ENCODE measurements at regions not wholly inside any gene's neighbourhood (a gene's known extent, or its start where the extent isn't known, plus 50 kb on each side); places are given as distances from the start of the nearest gene placed in this dataset.
"Not testable (repeated sequence)": the region's sequence is repeated elsewhere in the genome, so short reads cannot be mapped to it uniquely, and the experiment has no call there.

- no peak for DNase-seq (ENCODE audit: low spot score)
These were observed 60.2 kb downstream of the LSMEM1 start for GRCh38 chr7:112540839-112541577.

- no peak for DNase-seq (ENCODE audit: low spot score)
These were observed 66.1 kb downstream of the LSMEM1 start for GRCh38 chr7:112546723-112547513.

- no peak for DNase-seq (ENCODE audit: low spot score)
These were observed 67.1 kb downstream of the LSMEM1 start for GRCh38 chr7:112547916-112548315.

GRCh38 chr7:112550468-112551060 is 69.8 kb downstream of the LSMEM1 start:
- DNase-seq (ENCODE audit: low spot score), result peak; percentile 41

- not testable (repeated sequence) for DNase-seq (ENCODE audit: low spot score)
These were observed 70.7 kb downstream of the LSMEM1 start for GRCh38 chr7:112551521-112551920.

GRCh38 chr7:112554591-112554990 is 73.8 kb downstream of the LSMEM1 start:
- DNase-seq (ENCODE audit: low spot score), result no peak

- DNase-seq (ENCODE audit: low spot score), result no peak
These were observed 75.8 kb downstream of the LSMEM1 start for GRCh38 chr7:112556633-112557032.

- DNase-seq (ENCODE audit: low spot score), result no peak
These were observed 85.9 kb downstream of the LSMEM1 start for GRCh38 chr7:112566442-112567324.

GRCh38 chr7:112567388-112567787 is 86.6 kb downstream of the LSMEM1 start:
- no peak for DNase-seq (ENCODE audit: low spot score)

GRCh38 chr7:112571852-112572607 is 91.2 kb downstream of the LSMEM1 start:
- DNase-seq (ENCODE audit: low spot score), result peak; percentile 28

- no peak for DNase-seq (ENCODE audit: low spot score)
These were observed 92.0 kb downstream of the LSMEM1 start for GRCh38 chr7:112572669-112573301.

GRCh38 chr7:112573302-112574039 is 92.7 kb downstream of the LSMEM1 start:
- DNase-seq (ENCODE audit: low spot score), result no peak

GRCh38 chr7:112575864-112576263 is 95.1 kb downstream of the LSMEM1 start:
- DNase-seq (ENCODE audit: low spot score), result no peak

- no peak for DNase-seq (ENCODE audit: low spot score)
These were observed 98.6 kb downstream of the LSMEM1 start for GRCh38 chr7:112579388-112579787.

- no peak for DNase-seq (ENCODE audit: low spot score)
These were observed 100.1 kb downstream of the LSMEM1 start for GRCh38 chr7:112580717-112581435.

- DNase-seq (ENCODE audit: low spot score), result no peak
These were observed 100.7 kb downstream of the LSMEM1 start for GRCh38 chr7:112581529-112581928.

GRCh38 chr7:112584290-112584689 is 103.5 kb downstream of the LSMEM1 start:
- no peak for DNase-seq (ENCODE audit: low spot score)

- no peak for DNase-seq (ENCODE audit: low spot score)
These were observed 106.7 kb downstream of the LSMEM1 start for GRCh38 chr7:112587504-112587903.

- DNase-seq (ENCODE audit: low spot score), result not testable (repeated sequence)
These were observed 111.9 kb downstream of the LSMEM1 start for GRCh38 chr7:112592565-112593263.
